Stimulated activated CD8-positive, alpha-beta memory T cell treated with anti-CD3 and anti-CD28 coated beads, Interleukin-12 subunit alpha, Interleukin-12 subunit beta, amount 100 ng/mL, for 24 hours (primary cell): ENCODE measurements at regions not wholly inside any gene's neighbourhood (a gene's known extent, or its start where the extent isn't known, plus 50 kb on each side); places are given as distances from the start of the nearest gene placed in this dataset.

Experiments used
- DNase-seq: peaks from one replicate; pipeline ENCODE4 v3.0.0-alpha.2; 2020; ENCODE audit errors: extremely low read depth

- no peak for DNase-seq
These were observed 158.5 kb downstream of the HERPUD2 start for GRCh38 chr7:35536396-35536826.

DNA sequence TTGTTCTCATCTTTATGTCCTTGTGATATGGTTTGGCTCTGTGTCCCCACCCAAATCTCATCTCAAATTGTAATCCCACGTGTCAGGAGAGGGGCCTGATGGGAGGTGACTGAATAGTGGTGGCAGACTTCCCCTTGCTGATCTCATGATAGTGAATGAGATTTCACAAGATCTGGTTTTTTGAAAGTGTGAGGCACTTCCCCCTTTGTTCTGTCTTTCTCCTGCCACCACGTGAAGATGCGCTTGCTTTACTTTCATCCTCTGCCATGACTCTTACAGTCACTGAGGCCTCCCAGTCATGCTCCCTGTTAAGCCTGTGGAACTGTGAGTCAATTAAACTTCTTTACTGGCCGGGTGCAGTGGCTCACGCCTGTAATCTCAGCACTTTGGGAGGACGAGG lies 161.0 kb downstream of the HERPUD2 start:
- DNase-seq = no peak

DNA sequence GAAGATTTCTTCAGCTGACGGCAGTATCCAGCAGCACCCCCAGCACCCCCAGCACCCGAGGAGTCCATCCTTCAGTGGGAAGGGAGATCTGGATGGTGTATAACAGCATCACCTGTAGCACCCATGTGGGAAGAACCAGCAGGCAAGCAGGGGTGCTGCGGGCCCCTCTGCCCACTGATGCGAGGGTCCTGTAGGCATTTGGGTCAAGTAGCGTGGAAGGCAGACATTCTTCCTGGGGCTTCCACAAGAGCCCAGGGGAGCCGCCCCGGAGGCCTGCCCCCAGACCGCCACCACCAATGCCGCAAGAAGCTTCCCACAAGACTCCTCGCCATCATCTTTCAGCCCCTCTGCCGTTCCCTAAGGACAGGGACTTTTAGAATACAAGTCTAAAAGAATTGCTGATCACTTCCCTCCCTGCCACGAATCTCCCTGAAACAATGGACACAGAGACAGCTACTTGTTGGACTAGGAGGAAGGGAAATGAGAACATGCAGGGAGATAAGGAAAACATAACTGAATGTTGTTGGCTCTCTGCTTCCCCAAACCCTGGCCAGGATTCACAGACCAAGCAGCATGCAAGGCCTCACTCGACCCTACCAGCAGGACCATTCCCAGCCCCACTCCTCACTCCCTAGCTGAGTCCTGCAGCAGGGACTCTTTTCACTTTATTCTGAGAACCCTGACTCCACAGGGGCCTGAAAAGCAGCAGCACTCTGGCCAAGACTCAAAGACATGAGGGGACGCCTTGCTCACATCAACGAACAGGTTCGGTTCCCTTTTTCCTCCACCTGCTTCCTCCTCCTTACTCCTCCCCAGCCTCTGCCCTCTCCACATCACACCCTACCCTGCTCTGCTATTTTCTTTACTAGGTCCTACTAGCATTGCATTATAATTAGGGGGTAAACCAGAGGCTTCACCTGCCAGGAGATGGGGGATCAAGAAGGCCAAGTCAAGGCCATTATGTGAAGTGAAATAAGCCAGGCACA lies 164.5 kb downstream of the HERPUD2 start:
- DNase-seq = no peak

DNA sequence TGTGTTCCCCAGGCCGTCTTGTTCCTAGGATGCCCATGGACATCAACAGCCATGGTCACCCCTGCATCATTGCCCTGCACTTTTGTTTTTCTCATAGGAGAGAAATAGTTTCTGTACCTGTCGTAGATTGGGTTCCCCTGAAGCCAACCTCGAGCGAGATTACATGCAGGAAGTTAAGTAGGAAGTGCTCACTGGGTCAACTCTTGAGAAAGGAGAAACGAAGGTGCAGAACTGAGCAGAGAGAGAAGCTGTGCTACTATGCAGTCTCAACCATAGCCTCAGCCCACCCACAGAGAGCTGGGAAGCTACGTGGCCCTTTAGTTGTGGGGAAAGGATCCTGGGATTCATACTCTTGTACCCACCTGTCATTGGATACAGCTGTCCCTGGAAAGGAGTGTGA lies 165.2 kb downstream of the HERPUD2 start:
- DNase-seq = no peak

- no peak for DNase-seq
These were observed 166.5 kb downstream of the HERPUD2 start for GRCh38 chr7:35528381-35528977.

DNA sequence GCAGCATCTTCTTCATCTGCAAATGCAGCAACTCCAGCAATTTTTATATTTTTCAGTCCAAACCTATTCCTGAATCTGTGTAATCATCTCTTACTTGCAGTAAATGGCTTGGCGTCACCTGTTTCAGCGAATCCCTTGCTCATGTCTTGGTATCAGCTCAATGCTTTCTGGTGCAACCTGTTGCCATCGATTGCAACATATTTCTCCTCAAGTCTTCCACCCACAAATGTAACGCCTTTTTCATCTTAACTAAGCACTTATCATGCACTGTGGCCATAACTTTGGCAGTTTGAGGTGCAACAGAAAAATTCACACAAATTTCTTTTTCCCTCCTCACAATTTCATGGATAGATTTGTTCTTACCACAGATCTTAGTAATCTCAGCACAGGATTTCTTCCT lies 168.3 kb downstream of the HERPUD2 start:
- DNase-seq = no peak

- DNase-seq = no peak
These were observed 170.7 kb downstream of the HERPUD2 start for GRCh38 chr7:35524112-35524804.

DNA sequence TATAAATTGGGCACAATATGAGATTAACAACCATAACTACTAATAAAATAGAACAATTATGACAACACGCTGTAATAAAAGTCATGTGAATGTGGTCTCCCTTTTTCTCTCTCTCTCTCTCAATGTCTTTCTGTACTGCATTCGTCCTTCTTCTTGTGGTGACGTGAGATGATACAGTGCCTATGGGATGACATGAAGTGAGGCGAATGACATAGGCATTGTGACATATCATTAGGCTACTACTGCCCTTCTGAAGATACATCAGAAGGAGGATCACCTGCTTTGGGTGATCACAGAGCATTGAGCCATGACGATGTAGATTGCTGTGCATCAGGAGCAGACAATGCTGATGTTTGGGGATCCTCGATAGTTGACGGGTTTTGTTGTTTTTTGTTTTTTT lies 171.6 kb downstream of the HERPUD2 start:
- DNase-seq = no peak

GRCh38 chr7:35522697-35523096 lies 172.2 kb downstream of the HERPUD2 start:
- DNase-seq = no peak

DNA sequence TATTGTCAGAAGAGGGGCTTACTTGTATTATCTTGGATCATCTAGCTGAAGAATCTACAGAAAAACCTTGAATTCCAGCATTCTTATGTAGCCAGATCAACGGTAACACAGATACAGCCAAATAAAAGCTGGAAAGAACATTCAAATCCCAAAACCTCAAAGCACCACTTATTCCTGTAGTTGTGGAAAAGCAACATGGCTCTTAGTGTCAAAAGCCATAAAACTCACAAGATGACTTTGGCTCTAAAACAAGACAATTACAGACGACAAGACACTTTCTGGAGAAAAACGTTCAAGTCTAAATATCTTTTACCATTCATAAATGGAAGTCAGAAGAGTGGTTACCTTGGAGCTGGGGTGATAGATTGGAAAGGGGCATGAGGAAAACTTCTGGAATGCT lies 173.0 kb downstream of the HERPUD2 start:
- DNase-seq = no peak

DNA sequence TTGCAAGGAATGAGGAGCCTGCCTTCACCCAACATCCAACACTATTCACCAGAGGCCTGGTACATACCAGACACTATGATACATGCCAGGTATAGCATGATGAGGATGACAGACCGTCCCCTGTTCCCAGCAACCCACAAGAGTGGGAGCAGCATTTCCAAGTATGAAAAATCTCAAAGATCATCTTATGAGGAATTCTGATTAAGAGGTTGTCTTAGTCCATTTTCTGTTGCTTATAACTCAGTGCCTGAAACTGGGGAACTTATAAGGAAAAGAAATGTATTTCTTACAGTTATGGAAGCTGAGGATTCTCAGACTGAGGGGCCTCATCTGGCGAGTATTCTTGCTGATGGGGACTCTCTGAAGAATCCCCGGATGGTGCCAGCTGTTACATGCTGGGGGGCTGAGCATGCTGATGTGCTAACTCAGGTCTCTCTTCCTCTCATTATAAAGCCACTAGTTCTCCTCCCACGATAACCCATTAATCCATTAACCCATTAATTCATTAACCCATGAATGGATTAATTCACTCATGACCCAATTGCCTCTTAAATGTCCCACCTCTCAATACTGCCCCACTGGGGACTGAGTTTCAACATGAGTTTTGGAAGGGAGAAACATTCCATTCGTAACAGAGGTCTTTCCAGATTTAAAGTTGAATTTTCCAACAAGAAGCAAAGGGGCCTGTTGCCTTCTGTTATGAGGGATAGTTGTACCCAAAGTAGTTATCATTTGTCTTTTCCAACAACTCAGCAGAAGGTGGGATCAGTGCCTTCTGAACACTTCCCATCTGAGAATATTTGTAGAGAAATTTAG lies 173.9 kb downstream of the HERPUD2 start:
- no peak for DNase-seq

GRCh38 chr7:35519971-35520809 lies 174.7 kb downstream of the HERPUD2 start:
- no peak for DNase-seq

- no peak for DNase-seq
These were observed 176.2 kb downstream of the HERPUD2 start for GRCh38 chr7:35518767-35519166.

DNA sequence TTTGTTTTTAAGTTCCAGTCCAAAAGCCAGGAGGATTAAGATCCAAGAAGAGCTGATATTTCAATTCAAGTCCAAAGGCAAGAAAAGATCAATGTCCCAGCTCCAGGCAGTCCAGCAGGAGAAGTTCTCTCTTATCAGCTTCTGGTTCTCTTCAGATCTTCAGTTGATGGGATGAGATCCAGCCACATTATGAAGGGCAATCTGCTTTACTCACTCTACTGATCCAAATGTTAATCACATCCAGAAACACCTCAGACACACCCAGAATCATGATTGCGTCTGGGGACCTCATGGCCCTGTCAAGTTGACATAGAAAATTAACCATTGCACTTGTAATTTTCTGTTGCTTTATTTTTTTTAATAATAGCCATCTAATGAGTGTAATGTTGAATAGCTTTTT lies 178.4 kb downstream of the HERPUD2 start:
- no peak for DNase-seq

GRCh38 chr7:35513828-35514227 lies 181.1 kb downstream of the HERPUD2 start:
- no peak for DNase-seq

GRCh38 chr7:35513195-35513594 lies 181.7 kb downstream of the HERPUD2 start:
- DNase-seq = no peak

GRCh38 chr7:35512716-35513115 lies 182.2 kb downstream of the HERPUD2 start:
- no peak for DNase-seq

- no peak for DNase-seq
These were observed 186.1 kb downstream of the HERPUD2 start for GRCh38 chr7:35508623-35509400.

GRCh38 chr7:35505066-35505465 lies 189.9 kb downstream of the HERPUD2 start:
- no peak for DNase-seq

- DNase-seq = no peak
These were observed 190.6 kb downstream of the HERPUD2 start for GRCh38 chr7:35504365-35504764.
